ENCODE measurements at regions not wholly inside any gene's neighbourhood (a gene's known extent, or its start where the extent isn't known, plus 50 kb on each side); places are given as distances from the start of the nearest gene placed in this dataset.

GRCh38 chr3:191968299-191968698 lies 507.3 kb downstream of the PYDC2 start:
- no peaks in the 10 kb centered on the region for H4K20me1 ChIP-seq (ENCODE audit: control insufficient read depth, insufficient read depth, low read depth, low read length)
- H3F3A ChIP-seq (ENCODE audit: control insufficient read depth, insufficient read depth) = no peaks in the 10 kb centered on the region
- H3K9me2 ChIP-seq (replicated peaks; ENCODE audit: control insufficient read depth, low read length) = no peaks in the 10 kb centered on the region
- peaks cover 18% of the 10 kb centered on the region for H3K4me1 ChIP-seq (ENCODE audit: control insufficient read depth, low read length)
- no peaks in the 10 kb centered on the region for H3K9me3 ChIP-seq (ENCODE audit: control insufficient read depth, insufficient read depth, low read length)
- no peak overlapping the region for H3K4me2 ChIP-seq (ENCODE audit: low read length)
- H3K79me2 ChIP-seq (ENCODE audit: control insufficient read depth, low read length) = no peaks in the 10 kb centered on the region
- H3K4me3 ChIP-seq (ENCODE audit: low read length) = no peak overlapping the region
- no peak overlapping the region for H3K27ac ChIP-seq (ENCODE audit: low read depth, low read length)
- no peaks in the 10 kb centered on the region for H3K36me3 ChIP-seq (ENCODE audit: control insufficient read depth, low read length)
- no peaks in the 10 kb centered on the region for H3K27me3 ChIP-seq (ENCODE audit: control insufficient read depth, low read length)
- TF ChIP-seq, protein P1, sequence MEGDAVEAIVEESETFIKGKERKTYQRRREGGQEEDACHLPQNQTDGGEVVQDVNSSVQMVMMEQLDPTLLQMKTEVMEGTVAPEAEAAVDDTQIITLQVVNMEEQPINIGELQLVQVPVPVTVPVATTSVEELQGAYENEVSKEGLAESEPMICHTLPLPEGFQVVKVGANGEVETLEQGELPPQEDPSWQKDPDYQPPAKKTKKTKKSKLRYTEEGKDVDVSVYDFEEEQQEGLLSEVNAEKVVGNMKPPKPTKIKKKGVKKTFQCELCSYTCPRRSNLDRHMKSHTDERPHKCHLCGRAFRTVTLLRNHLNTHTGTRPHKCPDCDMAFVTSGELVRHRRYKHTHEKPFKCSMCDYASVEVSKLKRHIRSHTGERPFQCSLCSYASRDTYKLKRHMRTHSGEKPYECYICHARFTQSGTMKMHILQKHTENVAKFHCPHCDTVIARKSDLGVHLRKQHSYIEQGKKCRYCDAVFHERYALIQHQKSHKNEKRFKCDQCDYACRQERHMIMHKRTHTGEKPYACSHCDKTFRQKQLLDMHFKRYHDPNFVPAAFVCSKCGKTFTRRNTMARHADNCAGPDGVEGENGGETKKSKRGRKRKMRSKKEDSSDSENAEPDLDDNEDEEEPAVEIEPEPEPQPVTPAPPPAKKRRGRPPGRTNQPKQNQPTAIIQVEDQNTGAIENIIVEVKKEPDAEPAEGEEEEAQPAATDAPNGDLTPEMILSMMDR (IDR thresholded peaks at IDR 0.05; ENCODE audit: low read depth, low read length, poor library complexity, severe bottlenecking) = no peak
- TF ChIP-seq EZH2phosphoT487 (IDR thresholded peaks at IDR 0.05; ENCODE audit: borderline replicate concordance, low read length) = no peak

DNA sequence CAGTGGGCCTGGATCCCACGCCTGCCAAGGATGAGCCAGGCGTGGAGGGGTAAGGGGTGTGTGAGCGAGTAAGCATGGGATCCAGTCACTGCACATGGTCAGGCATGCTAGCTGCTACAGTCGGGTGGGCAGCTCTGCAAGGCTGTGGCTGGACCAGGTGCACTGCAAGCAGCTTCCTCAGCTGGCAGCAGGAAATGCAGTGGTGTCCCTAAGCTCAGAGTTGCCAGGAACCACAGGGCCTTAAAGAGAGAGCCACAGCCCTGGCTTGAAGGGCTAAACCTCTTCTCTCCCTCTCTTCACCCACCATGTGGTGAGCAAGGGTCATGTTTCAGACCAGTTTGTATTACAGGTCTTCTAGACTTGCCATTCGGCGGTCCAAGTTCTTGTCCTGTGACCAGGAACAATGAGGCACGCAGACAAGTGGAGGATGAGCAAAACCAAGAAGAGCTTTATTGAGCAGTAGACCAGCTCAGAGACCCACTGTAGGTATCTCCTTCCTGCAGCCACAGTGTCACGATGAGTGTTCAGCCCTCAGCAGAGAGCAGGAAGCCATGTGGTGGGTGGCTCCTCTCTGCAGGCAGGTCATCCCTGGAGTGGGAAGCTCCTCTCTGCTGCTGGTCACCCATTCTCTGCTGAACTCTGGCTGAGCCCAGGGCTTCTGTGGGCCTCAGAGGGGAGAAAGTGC lies 511.9 kb downstream of the PYDC2 start:
- TF ChIP-seq, protein P1 (IDR thresholded peaks at IDR 0.05; ENCODE audit: low read depth, low read length, poor library complexity, severe bottlenecking) = no peak
- TF ChIP-seq EZH2phosphoT487 (IDR thresholded peaks at IDR 0.05; ENCODE audit: borderline replicate concordance, low read length) = no peak
- peaks cover 21% of the 10 kb centered on the region for H3K4me1 ChIP-seq (ENCODE audit: control insufficient read depth, low read length)
- no peaks in the 10 kb centered on the region for H3K36me3 ChIP-seq (ENCODE audit: control insufficient read depth, low read length)
- H3K27ac ChIP-seq (ENCODE audit: low read depth, low read length) = no peak overlapping the region
- H3K4me3 ChIP-seq (ENCODE audit: low read length) = no peak overlapping the region
- H3K4me2 ChIP-seq (ENCODE audit: low read length) = peak overlapping the region; percentile 12; the same call in 1 of the 2 replicates
- H3F3A ChIP-seq (ENCODE audit: control insufficient read depth, insufficient read depth) = no peaks in the 10 kb centered on the region
- no peaks in the 10 kb centered on the region for H3K9me3 ChIP-seq (ENCODE audit: control insufficient read depth, insufficient read depth, low read length)
- H3K9me2 ChIP-seq (replicated peaks; ENCODE audit: control insufficient read depth, low read length) = no peaks in the 10 kb centered on the region
- no peaks in the 10 kb centered on the region for H3K79me2 ChIP-seq (ENCODE audit: control insufficient read depth, low read length)
- no peaks in the 10 kb centered on the region for H4K20me1 ChIP-seq (ENCODE audit: control insufficient read depth, insufficient read depth, low read depth, low read length)
- no peaks in the 10 kb centered on the region for H3K27me3 ChIP-seq (ENCODE audit: control insufficient read depth, low read length)

GRCh38 chr3:191973820-191974219 lies 512.9 kb downstream of the PYDC2 start:
- Histone ChIP-seq H3K4me1 (ENCODE audit: control insufficient read depth, low read length) (peaks cover 21% of the 10 kb centered on the region), H3K9me2 (replicated peaks; ENCODE audit: control insufficient read depth, low read length) (no peaks in the 10 kb centered on the region), H4K20me1 (ENCODE audit: control insufficient read depth, insufficient read depth, low read depth, low read length) (no peaks in the 10 kb centered on the region), H3K4me3 (ENCODE audit: low read length) (no peak overlapping the region), H3K27me3 (ENCODE audit: control insufficient read depth, low read length) (no peaks in the 10 kb centered on the region), H3K4me2 (ENCODE audit: low read length) (no peak overlapping the region), H3K9me3 (ENCODE audit: control insufficient read depth, insufficient read depth, low read length) (no peaks in the 10 kb centered on the region), H3K36me3 (ENCODE audit: control insufficient read depth, low read length) (no peaks in the 10 kb centered on the region), H3K79me2 (ENCODE audit: control insufficient read depth, low read length) (no peaks in the 10 kb centered on the region), H3K27ac (ENCODE audit: low read depth, low read length) (no peak overlapping the region), H3F3A (ENCODE audit: control insufficient read depth, insufficient read depth) (no peaks in the 10 kb centered on the region)
- TF ChIP-seq, protein P1 (IDR thresholded peaks at IDR 0.05; ENCODE audit: low read depth, low read length, poor library complexity, severe bottlenecking) = no peak
- TF ChIP-seq EZH2phosphoT487 (IDR thresholded peaks at IDR 0.05; ENCODE audit: borderline replicate concordance, low read length) = no peak

Measured in DOHH2 (cell line).